Tibial artery (tissue), 4 donors: ENCODE measurements at regions not wholly inside any gene's neighbourhood (a gene's known extent, or its start where the extent isn't known, plus 50 kb on each side); places are given as distances from the start of the nearest gene placed in this dataset.

ENCODE experiments used
- DNase-seq, 2 donors: peaks; one replicate each; pipeline ENCODE4 v3.0.0-alpha.2; 2019
- H3K27ac ChIP-seq, 2 donors: fragments of 200-600 bp; sonication (generic) in 1 of 2; 1 replicate in 1 of 2; 2 replicates in 1 of 2; pipeline ENCODE4 v1.5.1; 2018 to 2019; ENCODE audit warnings: mild to moderate bottlenecking in 1 of 2
- H3K27me3 ChIP-seq, 2 donors: fragments of 200-600 bp; sonication (generic) in 1 of 2; one replicate each; pipeline versions ENCODE4 v1.5.1 to v1.6.0; 2016 to 2019
- H3K36me3 ChIP-seq, 3 donors: fragments of 200-600 bp; sonication (generic) in 2 of 3; one replicate each; pipeline ENCODE4 v1.5.1; 2016 to 2019; ENCODE audit warnings: mild to moderate bottlenecking in 2 of 3
- H3K4me1 ChIP-seq, 4 donors: fragments of 200-600 bp; sonication (generic) in 2 of 4; 1 replicate in 3 of 4; 2 replicates in 1 of 4; pipeline ENCODE4 v1.5.1; 2016 to 2019
- H3K4me3 ChIP-seq, 2 donors: fragments of 200-600 bp; sonication (generic) in 1 of 2; 1 replicate in 1 of 2; 2 replicates in 1 of 2; pipeline ENCODE4 v1.5.1; 2018 to 2019; ENCODE audit warnings: mild to moderate bottlenecking in 2 of 2
- H3K9me3 ChIP-seq, 3 donors: fragments of 200-600 bp; sonication (generic) in 1 of 3; one replicate each; pipeline ENCODE4 v1.5.1; 2016 to 2019
- intact Hi-C: fragments of 100-400 bp; cut with DNase I; formaldehyde crosslinking; loops from one replicate; pipeline ENCODE4 v1.15.0; 2023; ENCODE audit warnings: low total_unique reads
- TF ChIP-seq, protein P1 (sequence below), 2 experiments: fragments of 200-600 bp in 1 of 2; fragments of 450-650 bp in 1 of 2; IDR thresholded peaks; one replicate each; pipeline ENCODE4 v1.5.1; 2017 to 2019; ENCODE audit warnings: antibody characterized with exemption in 2 of 2, mild to moderate bottlenecking in 1 of 2, moderate library complexity in 1 of 2

DNA sequence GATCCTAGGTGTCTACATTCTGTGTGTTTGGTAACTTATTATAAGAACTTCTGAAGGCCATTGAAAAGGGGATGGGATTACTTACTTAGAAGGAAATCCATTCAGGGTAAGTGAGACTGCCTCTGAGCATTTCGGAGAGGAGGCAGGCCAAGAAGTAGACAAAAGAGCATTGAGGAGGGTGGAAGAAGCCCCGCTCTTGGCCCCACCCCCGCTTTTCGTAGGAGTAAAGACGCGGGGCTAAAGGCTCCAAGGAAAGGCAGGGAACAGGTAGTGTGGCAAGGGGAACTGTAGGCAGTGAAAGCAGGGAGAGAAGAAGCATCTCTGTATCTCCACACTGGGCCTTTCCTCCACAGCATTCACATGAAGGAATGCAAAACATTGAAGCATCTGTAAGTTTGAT, 51.8 kb upstream of the GRIK1 start:
- Histone ChIP-seq H3K36me3 (no peaks in the 10 kb centered on the region), H3K27ac (no peak overlapping the region), H3K4me1 (no peaks in the 10 kb centered on the region), H3K4me3 (no peak overlapping the region), H3K27me3 (no peaks in the 10 kb centered on the region), H3K9me3 (no peaks in the 10 kb centered on the region)
- intact Hi-C loops, result no loop called here
- no peak for DNase-seq
- TF ChIP-seq, protein P1, sequence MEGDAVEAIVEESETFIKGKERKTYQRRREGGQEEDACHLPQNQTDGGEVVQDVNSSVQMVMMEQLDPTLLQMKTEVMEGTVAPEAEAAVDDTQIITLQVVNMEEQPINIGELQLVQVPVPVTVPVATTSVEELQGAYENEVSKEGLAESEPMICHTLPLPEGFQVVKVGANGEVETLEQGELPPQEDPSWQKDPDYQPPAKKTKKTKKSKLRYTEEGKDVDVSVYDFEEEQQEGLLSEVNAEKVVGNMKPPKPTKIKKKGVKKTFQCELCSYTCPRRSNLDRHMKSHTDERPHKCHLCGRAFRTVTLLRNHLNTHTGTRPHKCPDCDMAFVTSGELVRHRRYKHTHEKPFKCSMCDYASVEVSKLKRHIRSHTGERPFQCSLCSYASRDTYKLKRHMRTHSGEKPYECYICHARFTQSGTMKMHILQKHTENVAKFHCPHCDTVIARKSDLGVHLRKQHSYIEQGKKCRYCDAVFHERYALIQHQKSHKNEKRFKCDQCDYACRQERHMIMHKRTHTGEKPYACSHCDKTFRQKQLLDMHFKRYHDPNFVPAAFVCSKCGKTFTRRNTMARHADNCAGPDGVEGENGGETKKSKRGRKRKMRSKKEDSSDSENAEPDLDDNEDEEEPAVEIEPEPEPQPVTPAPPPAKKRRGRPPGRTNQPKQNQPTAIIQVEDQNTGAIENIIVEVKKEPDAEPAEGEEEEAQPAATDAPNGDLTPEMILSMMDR (IDR thresholded peaks at IDR 0.05), result no peak

DNA sequence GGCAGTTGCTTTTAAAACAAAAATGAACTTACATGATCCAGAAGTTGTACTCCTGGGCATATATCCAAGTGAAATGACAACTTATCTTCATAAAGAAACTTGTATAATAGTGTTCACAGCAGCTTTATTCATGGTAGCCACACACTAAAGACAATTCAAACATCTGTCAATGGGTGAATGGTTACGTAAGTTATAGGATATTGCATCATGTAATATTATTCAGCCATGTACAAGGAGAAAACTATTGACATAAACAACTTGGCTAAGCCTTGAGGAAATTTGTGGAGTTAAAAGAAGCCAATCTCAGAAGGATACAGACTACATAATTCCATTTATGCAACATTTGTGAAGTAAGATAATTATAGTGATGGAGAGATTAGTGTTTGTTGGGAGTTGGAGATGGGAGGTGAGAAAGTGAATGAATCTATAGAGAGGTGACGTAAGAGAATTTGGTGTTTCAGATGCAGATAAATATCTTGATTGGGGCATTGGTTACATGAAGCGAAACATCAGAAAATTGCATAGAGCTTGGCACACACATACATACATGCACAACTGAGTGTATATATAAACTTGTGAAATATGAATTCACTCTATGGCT, 49.9 kb upstream of the GRIK1 start:
- Histone ChIP-seq H3K27me3 (no peaks in the 10 kb centered on the region), H3K4me1 (no peaks in the 10 kb centered on the region), H3K36me3 (no peaks in the 10 kb centered on the region), H3K9me3 (no peaks in the 10 kb centered on the region), H3K27ac (no peak overlapping the region), H3K4me3 (no peak overlapping the region)
- TF ChIP-seq, protein P1 (IDR thresholded peaks at IDR 0.05), result no peak
- no peak for DNase-seq
- intact Hi-C loops, result no loop called here
